Kidney (tissue), 13 donors: ENCODE measurements at regions not wholly inside any gene's neighbourhood (a gene's known extent, or its start where the extent isn't known, plus 50 kb on each side); places are given as distances from the start of the nearest gene placed in this dataset.
A peak's percentile ranks its signal among the peaks of the same experiment; 100 is the strongest.

Source experiments
- DNase-seq, 5 donors: peaks; one replicate each; pipeline ENCODE4 v3.0.0-alpha.2; 2013 to 2020
- FAIRE-seq: peaks from 2 replicates; lab custom pipeline; 2012; peaks lifted over from hg19 to GRCh38; lab: Jason Lieb, UNC
- H3K27ac ChIP-seq, 2 donors: one replicate each; pipeline ENCODE4 v1.7.0; 2013; ENCODE audit warnings: low read depth in 2 of 2, low read length in 2 of 2, inconsistent platforms in 1 of 2
- H3K27me3 ChIP-seq: one replicate; pipeline ENCODE4 v1.7.1; 2013; ENCODE audit warnings: low read length, inconsistent platforms; ENCODE audit not compliant: control insufficient read depth, insufficient read depth
- H3K36me3 ChIP-seq, 3 donors: one replicate each; pipeline versions ENCODE4 v1.7.0 to v1.7.1; 2013; ENCODE audit warnings: low read length in 3 of 3, control low read depth in 1 of 3, inconsistent platforms in 1 of 3; ENCODE audit not compliant: insufficient read depth in 3 of 3, control insufficient read depth in 2 of 3
- H3K4me1 ChIP-seq, 3 donors: one replicate each; pipeline versions ENCODE4 v1.7.0 to v1.7.1; 2013; ENCODE audit warnings: low read length in 3 of 3, inconsistent platforms in 1 of 3, low read depth in 1 of 3; ENCODE audit not compliant: control insufficient read depth in 2 of 3, insufficient read depth in 2 of 3
- H3K4me3 ChIP-seq, 3 donors: one replicate each; pipeline versions ENCODE4 v1.7.0 to v1.8.1; 2013; ENCODE audit warnings: low read length in 3 of 3, control low read depth in 1 of 3, inconsistent platforms in 1 of 3
- H3K9ac ChIP-seq, 3 donors: one replicate each; pipeline versions ENCODE4 v1.7.0 to v1.7.1; 2013; ENCODE audit warnings: low read length in 3 of 3, control low read depth in 1 of 3, inconsistent platforms in 1 of 3
- H3K9me3 ChIP-seq, 3 donors: one replicate each; pipeline versions ENCODE4 v1.7.0 to v1.7.1; 2013; ENCODE audit warnings: low read length in 3 of 3, control low read depth in 1 of 3, inconsistent platforms in 1 of 3; ENCODE audit not compliant: control insufficient read depth in 2 of 3, insufficient read depth in 1 of 3
- CTCF ChIP-seq: IDR thresholded peaks from 3 replicates; pipeline ENCODE4 v1.5.1; 2012; ENCODE audit warnings: mild to moderate bottlenecking, moderate library complexity, borderline replicate concordance; ENCODE audit not compliant: insufficient read depth; ENCODE audit errors: extremely low read depth
- intact Hi-C: fragments of 100-400 bp; cut with DNase I; formaldehyde crosslinking; loops from one replicate; pipeline ENCODE4 v1.11.1; 2022
- donor health status: control.
- donor health status: control.
- donor health status: control.
- donor health status: control.
- donor health status: control.
- donor health status: DM: yes; HTN: yes; CAD: no.
- donor health status: Normal renal cell carcinoma (clear cell type).

- no peak overlapping the region for H3K4me3 ChIP-seq
- no peak for DNase-seq
- H3K9ac ChIP-seq: no peak overlapping the region
- intact Hi-C loops: no loop called here
- no peaks in the 10 kb centered on the region for H3K4me1 ChIP-seq
- H3K27ac ChIP-seq: no peak overlapping the region
- no peaks in the 10 kb centered on the region for H3K36me3 ChIP-seq
- no peaks in the 10 kb centered on the region for H3K9me3 ChIP-seq
- no peak for FAIRE-seq
- no peak for TF ChIP-seq CTCF
- H3K27me3 ChIP-seq: no peaks in the 10 kb centered on the region
Measured at GRCh38 chr3:127484601-127485388, 105.7 kb downstream of the TPRA1 start.

- DNase-seq (peak in 1 of 5 donors; percentile 13), FAIRE-seq (no peak)
- no peaks in the 10 kb centered on the region for H3K36me3 ChIP-seq
- intact Hi-C loops: no loop called here
- H3K9me3 ChIP-seq: no peaks in the 10 kb centered on the region
- H3K27me3 ChIP-seq: no peaks in the 10 kb centered on the region
- H3K4me1 ChIP-seq: no peaks in the 10 kb centered on the region
- H3K27ac ChIP-seq: no peak overlapping the region
- no peak for TF ChIP-seq CTCF
- H3K4me3 ChIP-seq: no peak overlapping the region
- no peak overlapping the region for H3K9ac ChIP-seq
Measured at GRCh38 chr3:127483902-127484591, 106.5 kb downstream of the TPRA1 start.

- peak in 1 of 5 donors; percentile 9 for DNase-seq
- Histone ChIP-seq H3K4me1 (no peaks in the 10 kb centered on the region), H3K9ac (no peak overlapping the region), H3K27me3 (no peaks in the 10 kb centered on the region), H3K4me3 (no peak overlapping the region), H3K36me3 (no peaks in the 10 kb centered on the region), H3K27ac (no peak overlapping the region), H3K9me3 (no peaks in the 10 kb centered on the region)
- no peak for TF ChIP-seq CTCF
- intact Hi-C loops: no loop called here
- no peak for FAIRE-seq
Measured at GRCh38 chr3:127483005-127483641, 107.4 kb downstream of the TPRA1 start.
